NB4 (cell line): ENCODE measurements at regions not wholly inside any gene's neighbourhood (a gene's known extent, or its start where the extent isn't known, plus 50 kb on each side); places are given as distances from the start of the nearest gene placed in this dataset.

Experiments
- DNase-seq: peaks from one replicate; pipeline ENCODE4 v3.0.0; 2010; ENCODE audit warnings: low read depth
- H3K4me3 ChIP-seq: one replicate; pipeline ENCODE4 v1.5.1; 2011; ENCODE audit warnings: mild to moderate bottlenecking, low read depth, low read length, moderate library complexity
- CTCF ChIP-seq: IDR thresholded peaks from one replicate; pipeline ENCODE4 v1.5.1; 2012; ENCODE audit warnings: low read depth, low read length
- MYC ChIP-seq: IDR thresholded peaks from 2 replicates; pipeline ENCODE4 v1.6.1; 2011; ENCODE audit warnings: low read depth, low read length
- POLR2A ChIP-seq: IDR thresholded peaks from 2 replicates; pipeline ENCODE4 v1.6.1; 2011; ENCODE audit warnings: mild to moderate bottlenecking; ENCODE audit not compliant: insufficient read length; ENCODE audit errors: extremely low read depth
- TF ChIP-seq, protein P1 (sequence below): IDR thresholded peaks from 2 replicates; pipeline ENCODE4 v1.6.1; 2011; ENCODE audit warnings: low read depth, low read length

DNA sequence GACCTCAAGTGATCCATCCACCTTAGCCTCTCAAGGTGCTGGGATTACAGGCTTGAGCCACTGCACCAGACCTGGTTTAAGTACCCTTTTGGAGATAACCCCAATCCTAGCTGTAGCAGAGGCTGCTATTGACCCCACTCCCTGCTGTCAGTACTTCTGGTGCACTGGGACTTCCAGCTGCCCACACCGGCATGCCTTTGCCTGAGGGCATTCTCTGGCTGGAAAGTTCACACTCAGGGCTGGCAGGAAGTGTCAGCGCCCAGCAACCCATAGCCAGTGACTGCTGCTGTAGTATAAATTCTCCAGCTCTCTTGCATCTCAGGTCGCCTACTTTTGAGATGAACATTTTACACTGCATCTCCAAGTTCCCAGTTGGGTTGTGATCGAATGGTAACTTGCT lies 75.3 kb downstream of the UTRN start:
- TF ChIP-seq POLR2A (no peak), CTCF (no peak), MYC (no peak)
- TF ChIP-seq, protein P1, sequence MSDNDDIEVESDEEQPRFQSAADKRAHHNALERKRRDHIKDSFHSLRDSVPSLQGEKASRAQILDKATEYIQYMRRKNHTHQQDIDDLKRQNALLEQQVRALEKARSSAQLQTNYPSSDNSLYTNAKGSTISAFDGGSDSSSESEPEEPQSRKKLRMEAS: no peak
- no peak for DNase-seq
- H3K4me3 ChIP-seq: no peak overlapping the region

- no peak overlapping the region for H3K4me3 ChIP-seq
- TF ChIP-seq MYC (no peak), POLR2A (no peak), CTCF (no peak)
- TF ChIP-seq, protein P1: no peak
- DNase-seq: no peak
Measured at GRCh38 chr6:144361016-144361415, 75.9 kb downstream of the UTRN start.

DNA sequence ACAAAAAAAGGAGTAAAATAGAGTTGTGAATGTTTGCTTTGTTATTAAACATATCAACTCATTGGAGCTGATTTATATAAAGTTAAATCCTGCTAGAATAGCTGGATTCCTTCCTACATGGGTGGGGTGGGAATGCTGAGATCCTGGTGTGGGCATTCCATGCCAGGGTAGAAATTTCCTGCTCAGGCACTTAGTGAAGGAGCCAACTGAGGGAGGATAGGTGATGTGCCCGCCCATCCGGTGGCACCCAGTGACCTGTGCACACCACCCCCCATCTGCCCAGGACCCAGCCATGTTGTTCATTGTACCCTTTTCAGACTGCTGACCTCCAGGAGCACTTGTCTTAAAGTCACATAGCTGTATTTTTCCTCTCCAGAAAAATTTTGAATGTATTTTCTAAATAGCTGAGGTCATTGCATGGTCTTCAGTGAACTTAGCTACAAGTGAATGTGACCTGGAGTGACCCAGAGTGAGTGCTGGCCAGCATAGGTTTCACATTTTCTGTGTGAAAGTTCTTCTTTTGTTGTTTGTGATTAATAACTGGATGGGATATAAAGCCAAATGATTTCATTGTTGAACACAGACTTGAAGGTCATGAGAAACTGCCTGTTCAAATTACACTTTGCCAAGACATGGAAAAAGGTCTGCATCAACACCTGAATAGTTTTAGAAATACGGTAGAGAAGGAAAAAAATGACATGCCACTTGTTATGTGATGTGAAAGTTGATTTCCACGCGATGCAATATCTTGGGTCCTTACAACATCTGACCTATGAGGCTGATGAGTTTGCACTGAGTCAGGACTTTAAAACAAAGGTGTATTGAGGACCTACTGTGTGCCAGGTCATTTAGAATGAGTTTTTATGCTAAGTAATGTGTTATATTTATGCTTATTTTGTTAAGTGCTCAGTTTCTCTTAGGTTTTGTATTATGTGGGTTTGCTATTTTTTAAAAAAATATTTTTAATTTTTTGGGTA lies 77.2 kb downstream of the UTRN start:
- TF ChIP-seq MYC (no peak), CTCF (no peak), POLR2A (no peak)
- TF ChIP-seq, protein P1: no peak
- no peak for DNase-seq
- no peak overlapping the region for H3K4me3 ChIP-seq

DNA sequence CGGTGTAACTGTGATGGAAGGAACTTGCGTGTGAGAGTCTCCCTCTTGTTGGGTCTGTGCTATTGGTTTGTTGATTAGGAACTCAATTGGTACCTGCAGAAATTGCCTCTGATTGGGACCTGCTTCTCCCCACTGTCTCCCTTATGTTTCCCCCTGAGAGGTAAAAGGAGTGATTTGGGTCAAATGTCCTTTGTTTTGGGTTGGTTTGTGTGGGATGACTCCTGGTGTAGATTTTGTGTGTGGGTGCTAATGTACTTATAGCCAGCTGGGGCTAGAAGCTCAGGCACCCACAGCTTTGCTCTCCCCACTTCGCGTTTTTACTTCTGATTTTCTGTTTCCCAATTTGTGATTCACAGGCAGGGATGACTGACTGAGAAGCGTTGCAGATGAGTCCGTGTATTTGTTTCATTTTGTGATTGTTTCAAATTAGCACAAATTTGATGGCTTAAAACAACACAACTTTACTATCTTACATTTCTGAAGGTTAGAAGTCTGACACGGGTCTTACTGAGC lies 79.1 kb downstream of the UTRN start:
- no peak for DNase-seq
- no peak overlapping the region for H3K4me3 ChIP-seq
- no peak for TF ChIP-seq POLR2A
- no peak for TF ChIP-seq MYC
- TF ChIP-seq, protein P1: no peak
- no peak for TF ChIP-seq CTCF

- H3K4me3 ChIP-seq: no peak overlapping the region
- no peak for DNase-seq
- TF ChIP-seq POLR2A (no peak), CTCF (no peak), MYC (no peak)
- TF ChIP-seq, protein P1: no peak
Measured at GRCh38 chr6:144364782-144365181, 79.6 kb downstream of the UTRN start.
